OCI-LY1 (cell line): ENCODE measurements at regions not wholly inside any gene's neighbourhood (a gene's known extent, or its start where the extent isn't known, plus 50 kb on each side); places are given as distances from the start of the nearest gene placed in this dataset.

ENCODE experiments used
- H2AFZ ChIP-seq: fragments of 200-600 bp; sonication (generic), shearing (Covaris generic); 2 replicates; pipeline ENCODE4 v1.6.0; 2014; ENCODE audit warnings: antibody characterized with exemption, mild to moderate bottlenecking, low read length
- H3F3A ChIP-seq: fragments of 200-600 bp; sonication (generic), shearing (Covaris generic); 2 replicates; pipeline ENCODE4 v1.6.0; 2014; ENCODE audit warnings: mild to moderate bottlenecking, antibody characterized with exemption, low read length, moderate library complexity; ENCODE audit not compliant: insufficient read depth
- H3K27ac ChIP-seq: fragments of 200-600 bp; sonication (generic); 2 replicates; pipeline ENCODE4 v1.5.1; 2014; ENCODE audit warnings: low read length, mixed run types, mild to moderate bottlenecking, low read depth; ENCODE audit not compliant: poor library complexity, severe bottlenecking
- H3K27me3 ChIP-seq: fragments of 200-600 bp; sonication (generic); 2 replicates; pipeline ENCODE4 v1.6.0; 2014; ENCODE audit warnings: antibody characterized with exemption, mild to moderate bottlenecking, low read length, moderate library complexity; ENCODE audit not compliant: insufficient read depth
- H3K36me3 ChIP-seq: fragments of 200-600 bp; sonication (generic); 2 replicates; pipeline ENCODE4 v1.6.1; 2014; ENCODE audit warnings: mild to moderate bottlenecking, antibody characterized with exemption, low read length, moderate library complexity, mixed read lengths; ENCODE audit not compliant: insufficient read depth
- H3K4me1 ChIP-seq: fragments of 200-600 bp; sonication (generic); 2 replicates; pipeline ENCODE4 v1.5.1; 2014; ENCODE audit warnings: mild to moderate bottlenecking, low read length, moderate library complexity; ENCODE audit not compliant: insufficient read depth, severe bottlenecking
- H3K4me2 ChIP-seq: fragments of 200-600 bp; sonication (generic), shearing (Covaris generic); 2 replicates; pipeline ENCODE4 v1.6.1; 2014; ENCODE audit warnings: low read length
- H3K4me3 ChIP-seq: fragments of 200-600 bp; sonication (generic); 2 replicates; pipeline ENCODE4 v1.5.1; 2014; ENCODE audit warnings: low read length, low read depth, mild to moderate bottlenecking, mixed read lengths; ENCODE audit not compliant: poor library complexity, severe bottlenecking
- H3K79me2 ChIP-seq: fragments of 200-600 bp; shearing (Covaris generic); 2 replicates; pipeline ENCODE4 v1.6.1; 2016; ENCODE audit warnings: mixed run types, low read length, mixed read lengths; ENCODE audit not compliant: insufficient read depth
- H3K9ac ChIP-seq: fragments of 200-600 bp; sonication (generic), shearing (Covaris generic); 2 replicates; pipeline ENCODE4 v1.6.1; 2014; ENCODE audit warnings: mild to moderate bottlenecking, low read length, mixed read lengths
- H3K9me2 ChIP-seq: fragments of 200-600 bp; sonication (generic), shearing (Covaris generic); 2 replicates; pipeline ENCODE4 v1.6.1; 2014; ENCODE audit warnings: low read depth, mild to moderate bottlenecking, low read length, mixed read lengths
- H3K9me3 ChIP-seq: fragments of 200-600 bp; shearing (Covaris generic); 2 replicates; pipeline ENCODE4 v1.6.1; 2014; ENCODE audit warnings: low read length, mixed read lengths
- H4K20me1 ChIP-seq: fragments of 200-600 bp; sonication (generic), shearing (Covaris generic); 2 replicates; pipeline ENCODE4 v1.6.0; 2016; ENCODE audit warnings: mild to moderate bottlenecking, low read length; ENCODE audit not compliant: insufficient read depth
- EZH2 ChIP-seq: fragments of 200-600 bp; sonication (generic), shearing (Covaris generic); IDR thresholded peaks from 2 replicates; pipeline ENCODE4 v1.8.0; 2017; ENCODE audit warnings: borderline replicate concordance, mixed run types, mild to moderate bottlenecking, antibody characterized with exemption, low read length, moderate library complexity, mixed read lengths
- TF ChIP-seq, protein P1 (sequence below): fragments of 200-600 bp; sonication (generic), shearing (Covaris generic); IDR thresholded peaks from 2 replicates; pipeline ENCODE4 v1.5.1; 2017; ENCODE audit warnings: mild to moderate bottlenecking, antibody characterized with exemption, low read length, moderate library complexity, mixed read lengths

DNA sequence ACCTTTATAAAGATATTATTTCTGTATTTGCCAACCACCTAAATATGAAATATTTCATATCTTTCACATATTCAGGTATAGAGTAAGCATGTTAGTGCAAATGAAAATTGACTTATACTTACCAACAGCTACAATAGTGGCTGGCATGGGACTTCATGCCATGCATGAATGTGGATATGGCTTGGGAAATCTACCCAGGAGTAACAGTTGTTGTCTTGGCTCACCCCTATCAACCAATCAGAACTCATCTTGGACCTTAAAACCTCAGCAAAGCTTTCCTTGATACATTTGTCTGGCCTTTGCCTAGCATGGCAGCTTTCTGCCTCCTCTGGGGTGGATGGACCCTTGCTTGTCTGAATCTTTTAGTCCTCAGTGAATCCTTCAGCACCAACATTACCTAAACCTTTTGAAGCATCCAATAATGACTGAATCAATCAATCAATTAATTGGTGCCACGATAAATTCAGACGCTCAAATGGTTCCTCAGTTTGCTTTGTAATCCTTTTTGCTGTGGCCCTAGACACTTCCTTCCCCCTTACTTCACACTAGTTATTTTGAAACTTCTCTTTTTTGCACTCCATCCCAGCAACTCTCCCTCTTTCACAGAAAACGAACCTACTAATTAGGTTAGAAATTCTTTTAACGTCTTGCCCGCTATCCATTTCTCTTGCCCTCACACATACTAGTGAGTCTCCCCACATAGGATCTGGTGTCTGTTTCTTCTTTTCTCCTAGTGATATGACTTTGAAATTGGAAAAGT lies 132.3 kb upstream of the ZNF608 start:
- no peaks in the 10 kb centered on the region for H3K36me3 ChIP-seq
- no peaks in the 10 kb centered on the region for H3K9me3 ChIP-seq
- no peaks in the 10 kb centered on the region for H3K79me2 ChIP-seq
- H3K27ac ChIP-seq, result no peak overlapping the region
- H2AFZ ChIP-seq, result no peak overlapping the region
- H4K20me1 ChIP-seq, result no peaks in the 10 kb centered on the region
- H3K4me1 ChIP-seq, result peaks cover 9% of the 10 kb centered on the region
- H3K4me3 ChIP-seq, result no peak overlapping the region
- no peak overlapping the region for H3K4me2 ChIP-seq
- no peaks in the 10 kb centered on the region for H3K27me3 ChIP-seq
- no peaks in the 10 kb centered on the region for H3K9me2 ChIP-seq
- TF ChIP-seq, protein P1, sequence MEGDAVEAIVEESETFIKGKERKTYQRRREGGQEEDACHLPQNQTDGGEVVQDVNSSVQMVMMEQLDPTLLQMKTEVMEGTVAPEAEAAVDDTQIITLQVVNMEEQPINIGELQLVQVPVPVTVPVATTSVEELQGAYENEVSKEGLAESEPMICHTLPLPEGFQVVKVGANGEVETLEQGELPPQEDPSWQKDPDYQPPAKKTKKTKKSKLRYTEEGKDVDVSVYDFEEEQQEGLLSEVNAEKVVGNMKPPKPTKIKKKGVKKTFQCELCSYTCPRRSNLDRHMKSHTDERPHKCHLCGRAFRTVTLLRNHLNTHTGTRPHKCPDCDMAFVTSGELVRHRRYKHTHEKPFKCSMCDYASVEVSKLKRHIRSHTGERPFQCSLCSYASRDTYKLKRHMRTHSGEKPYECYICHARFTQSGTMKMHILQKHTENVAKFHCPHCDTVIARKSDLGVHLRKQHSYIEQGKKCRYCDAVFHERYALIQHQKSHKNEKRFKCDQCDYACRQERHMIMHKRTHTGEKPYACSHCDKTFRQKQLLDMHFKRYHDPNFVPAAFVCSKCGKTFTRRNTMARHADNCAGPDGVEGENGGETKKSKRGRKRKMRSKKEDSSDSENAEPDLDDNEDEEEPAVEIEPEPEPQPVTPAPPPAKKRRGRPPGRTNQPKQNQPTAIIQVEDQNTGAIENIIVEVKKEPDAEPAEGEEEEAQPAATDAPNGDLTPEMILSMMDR, result no peak
- no peak for TF ChIP-seq EZH2
- no peaks in the 10 kb centered on the region for H3F3A ChIP-seq
- H3K9ac ChIP-seq, result no peak overlapping the region

DNA sequence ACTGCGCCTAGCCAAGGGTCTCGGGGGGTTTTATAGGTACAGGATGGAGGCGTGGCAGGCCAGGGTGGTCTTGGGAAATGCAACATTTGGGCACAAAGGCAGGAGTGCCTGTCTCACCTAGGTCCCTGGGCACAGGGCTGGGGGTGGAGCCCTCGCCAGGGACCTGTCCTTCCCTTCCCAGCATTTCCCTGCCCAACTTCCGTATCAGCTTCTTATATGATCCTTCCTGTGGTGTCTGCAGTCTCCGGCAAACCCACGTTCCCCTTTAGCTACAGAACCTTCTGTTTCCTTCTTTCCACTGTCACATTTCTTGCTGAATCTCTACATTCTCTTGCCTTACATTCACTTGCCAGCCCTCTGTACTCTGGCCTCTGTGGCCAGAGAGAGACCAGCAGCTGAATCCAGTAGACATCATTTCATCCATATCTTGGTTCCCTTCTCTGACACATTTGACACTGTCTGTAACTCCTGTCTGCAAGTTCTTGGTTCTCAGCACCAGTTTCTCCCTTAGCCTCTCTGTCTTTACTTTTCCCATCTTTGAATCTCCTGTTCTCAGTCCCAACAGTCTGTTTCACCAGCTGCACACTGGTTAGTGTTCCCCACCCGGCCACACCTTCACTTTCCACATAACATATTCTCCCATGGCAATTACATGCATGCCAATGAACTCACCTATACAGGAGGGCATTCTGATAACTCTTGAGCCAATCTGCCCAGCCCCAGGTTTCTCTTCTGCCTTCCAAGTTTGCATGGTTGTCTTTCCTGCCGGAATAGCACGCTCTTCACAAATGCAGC lies 134.7 kb upstream of the ZNF608 start:
- Histone ChIP-seq H3K9ac (no peak overlapping the region), H3K4me3 (no peak overlapping the region), H3K36me3 (no peaks in the 10 kb centered on the region), H3K4me1 (peaks cover 9% of the 10 kb centered on the region), H3F3A (no peaks in the 10 kb centered on the region), H4K20me1 (no peaks in the 10 kb centered on the region), H3K27ac (peak overlapping the region; percentile 8), H3K79me2 (no peaks in the 10 kb centered on the region), H3K27me3 (no peaks in the 10 kb centered on the region), H3K9me2 (no peaks in the 10 kb centered on the region), H3K9me3 (peaks cover 6% of the 10 kb centered on the region), H3K4me2 (no peak overlapping the region), H2AFZ (no peak overlapping the region)
- no peak for TF ChIP-seq EZH2
- TF ChIP-seq, protein P1, result no peak

DNA sequence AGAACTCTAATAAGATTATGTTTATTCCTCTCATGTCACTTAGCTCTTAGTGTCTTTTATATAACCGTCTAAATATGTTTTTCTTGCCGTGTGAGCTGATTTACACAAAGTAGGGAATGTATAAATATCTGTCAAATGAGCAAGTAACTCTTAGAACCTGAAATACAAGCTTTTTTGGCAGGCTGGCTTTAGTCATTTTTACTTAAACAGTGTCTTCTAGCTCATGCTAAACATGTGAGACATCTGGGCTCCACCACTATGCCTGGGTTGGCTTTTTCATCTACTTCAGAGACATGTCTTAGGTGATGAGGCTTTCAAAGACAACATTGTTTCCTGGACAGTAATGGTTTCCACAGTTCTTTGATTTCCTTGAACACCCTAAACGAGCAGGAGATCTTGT lies 137.2 kb upstream of the ZNF608 start:
- no peak overlapping the region for H2AFZ ChIP-seq
- H3K9me3 ChIP-seq, result peaks cover 6% of the 10 kb centered on the region
- no peaks in the 10 kb centered on the region for H3K36me3 ChIP-seq
- H4K20me1 ChIP-seq, result no peaks in the 10 kb centered on the region
- no peaks in the 10 kb centered on the region for H3K27me3 ChIP-seq
- no peak overlapping the region for H3K27ac ChIP-seq
- no peak overlapping the region for H3K4me3 ChIP-seq
- no peaks in the 10 kb centered on the region for H3K79me2 ChIP-seq
- no peak overlapping the region for H3K9ac ChIP-seq
- H3K4me2 ChIP-seq, result no peak overlapping the region
- no peaks in the 10 kb centered on the region for H3K9me2 ChIP-seq
- H3K4me1 ChIP-seq, result peaks cover 24% of the 10 kb centered on the region
- TF ChIP-seq EZH2, result no peak
- TF ChIP-seq, protein P1, result no peak
- H3F3A ChIP-seq, result no peaks in the 10 kb centered on the region
